PC-9 (cell line): ENCODE measurements at regions not wholly inside any gene's neighbourhood (a gene's known extent, or its start where the extent isn't known, plus 50 kb on each side); places are given as distances from the start of the nearest gene placed in this dataset.

ENCODE experiments used
- BruUV-seq: library from RNA; stranded (reverse); fragments of 400-500 nt; replicated peaks from 2 replicates; lab custom pipeline; 2021; lab: Mats Ljungman, UMichigan
- CTCF ChIA-PET: fragments of 300-600 bp; sonication (Branson Sonifier 250); formaldehyde crosslinking; loops from one replicate; lab custom pipeline; 2022; ENCODE audit warnings: antibody characterized with exemption; lab: Charles Lee
- POLR2A ChIA-PET: fragments of 300-600 bp; sonication (Branson Sonifier 250); formaldehyde crosslinking; loops from one replicate; lab custom pipeline; 2022; ENCODE audit warnings: antibody characterized with exemption; ENCODE audit not compliant: unreplicated experiment; lab: Charles Lee
- DNase-seq, 2 experiments: peaks; one replicate each; pipeline versions ENCODE4 v3.0.0 to v3.0.0-alpha.2; 2015 to 2022; ENCODE audit warnings: mixed read lengths in 1 of 2
- H2AFZ ChIP-seq: fragments of 200-600 bp; sonication (generic); 2 replicates; pipeline ENCODE4 v1.8.1; 2017; ENCODE audit warnings: antibody characterized with exemption
- H3F3A ChIP-seq: fragments of 200-600 bp; sonication (generic); 2 replicates; pipeline ENCODE4 v1.8.1; 2017; ENCODE audit warnings: antibody characterized with exemption, mild to moderate bottlenecking, low read depth; ENCODE audit not compliant: insufficient read depth
- H3K27ac ChIP-seq: fragments of 200-600 bp; sonication (generic); 2 replicates; pipeline ENCODE4 v1.6.1; 2016; ENCODE audit warnings: mixed run types
- H3K27me3 ChIP-seq: fragments of 200-600 bp; sonication (generic); 2 replicates; pipeline ENCODE4 v1.6.1; 2016; ENCODE audit warnings: low read depth, mixed run types; ENCODE audit not compliant: insufficient read depth
- H3K36me3 ChIP-seq: fragments of 200-600 bp; sonication (generic); 2 replicates; pipeline ENCODE4 v1.6.1; 2016; ENCODE audit warnings: low read depth, mixed run types
- H3K4me1 ChIP-seq: fragments of 200-600 bp; sonication (generic); replicated peaks from 2 replicates; pipeline ENCODE4 v1.6.1; 2016; ENCODE audit warnings: mixed run types; ENCODE audit not compliant: insufficient read depth
- H3K4me2 ChIP-seq: fragments of 200-600 bp; sonication (generic); 2 replicates; pipeline ENCODE4 v1.6.1; 2017; ENCODE audit warnings: mixed run types
- H3K4me3 ChIP-seq: fragments of 200-600 bp; sonication (generic); 2 replicates; pipeline ENCODE4 v1.6.1; 2016; ENCODE audit warnings: mixed run types
- H3K79me2 ChIP-seq: fragments of 200-600 bp; sonication (generic); 2 replicates; pipeline ENCODE4 v1.6.1; 2017; ENCODE audit warnings: low read depth, mixed run types
- H3K9me2 ChIP-seq: fragments of 200-600 bp; sonication (generic); 2 replicates; pipeline ENCODE4 v1.8.1; 2017; ENCODE audit warnings: mild to moderate bottlenecking; ENCODE audit not compliant: insufficient read depth
- H3K9me3 ChIP-seq: fragments of 200-600 bp; sonication (generic); 2 replicates; pipeline ENCODE4 v1.8.1; 2016; ENCODE audit warnings: low read depth; ENCODE audit not compliant: insufficient read depth
- H4K20me1 ChIP-seq: fragments of 200-600 bp; sonication (generic); 2 replicates; pipeline ENCODE4 v1.8.1; 2017; ENCODE audit not compliant: insufficient read depth
- CTCF ChIP-seq: fragments of 200-600 bp; sonication (generic); conservative IDR thresholded peaks from 2 replicates; pipeline ENCODE4 v1.6.1; 2017; ENCODE audit warnings: mixed run types, antibody characterized with exemption, mild to moderate bottlenecking, moderate library complexity
- EZH2 ChIP-seq: fragments of 200-600 bp; sonication (generic); IDR thresholded peaks from 2 replicates; pipeline ENCODE4 v1.8.0; 2017; ENCODE audit warnings: antibody characterized with exemption, low read depth
- intact Hi-C: fragments of 100-400 bp; cut with micrococcal nuclease; formaldehyde crosslinking; loops from one replicate; pipeline ENCODE4 v1.10.0; 2022; ENCODE audit not compliant: unreplicated experiment

- intact Hi-C loops, result no loop called here
- Histone ChIP-seq H3K4me1 (no peaks in the 10 kb centered on the region), H3K36me3 (no peaks in the 10 kb centered on the region), H3F3A (no peaks in the 10 kb centered on the region), H2AFZ (no peak overlapping the region), H3K27me3 (peaks cover 85% of the 10 kb centered on the region), H3K4me3 (no peak overlapping the region), H3K79me2 (no peaks in the 10 kb centered on the region), H3K9me3 (no peaks in the 10 kb centered on the region), H3K4me2 (no peak overlapping the region), H4K20me1 (no peaks in the 10 kb centered on the region), H3K27ac (no peak overlapping the region), H3K9me2 (no peaks in the 10 kb centered on the region)
- no peak for DNase-seq
- no TSS peak for BruUV-seq
- ChIA-PET CTCF (no interaction called here), POLR2A (no interaction called here)
- TF ChIP-seq EZH2 (no peak), CTCF (no peak)
Measured at GRCh38 chr20:63130658-63131577, 85.0 kb downstream of the YTHDF1 start.

- TF ChIP-seq EZH2 (no peak), CTCF (no peak)
- POLR2A ChIA-PET, result no interaction called here
- no peaks in the 10 kb centered on the region for H4K20me1 ChIP-seq
Measured at GRCh38 chr20:63129991-63130657, 85.8 kb downstream of the YTHDF1 start.

GRCh38 chr20:63129376-63129965 is 86.5 kb downstream of the YTHDF1 start:
- H3K4me3 ChIP-seq, result no peak overlapping the region
- TF ChIP-seq EZH2, result no peak
- no peak for TF ChIP-seq CTCF
- intact Hi-C loops, result no loop called here
- CTCF ChIA-PET, result no interaction called here
- no peak overlapping the region for H3K27ac ChIP-seq
- no peak overlapping the region for H2AFZ ChIP-seq
- H3K36me3 ChIP-seq, result no peaks in the 10 kb centered on the region
- H4K20me1 ChIP-seq, result no peaks in the 10 kb centered on the region
- peaks cover 96% of the 10 kb centered on the region for H3K27me3 ChIP-seq
- POLR2A ChIA-PET, result no interaction called here
- no TSS peak for BruUV-seq
- H3K4me1 ChIP-seq, result no peaks in the 10 kb centered on the region
- no peaks in the 10 kb centered on the region for H3K9me2 ChIP-seq
- no peaks in the 10 kb centered on the region for H3K9me3 ChIP-seq
- H3K79me2 ChIP-seq, result no peaks in the 10 kb centered on the region
- DNase-seq, result no peak
- no peak overlapping the region for H3K4me2 ChIP-seq
- H3F3A ChIP-seq, result no peaks in the 10 kb centered on the region

More at GRCh38 chr20:63129991-63130657, 85.8 kb downstream of the YTHDF1 start:
- Histone ChIP-seq H3K27ac (no peak overlapping the region), H3K36me3 (no peaks in the 10 kb centered on the region), H3K4me2 (no peak overlapping the region), H3K9me3 (no peaks in the 10 kb centered on the region), H3F3A (no peaks in the 10 kb centered on the region), H2AFZ (no peak overlapping the region), H3K27me3 (peaks cover 90% of the 10 kb centered on the region), H3K4me3 (no peak overlapping the region), H3K4me1 (no peaks in the 10 kb centered on the region), H3K9me2 (no peaks in the 10 kb centered on the region), H3K79me2 (no peaks in the 10 kb centered on the region)
- BruUV-seq, result no TSS peak
- no peak for DNase-seq
- intact Hi-C loops, result no loop called here
- CTCF ChIA-PET, result no interaction called here
